AG04450 (cell line): ENCODE measurements at regions not wholly inside any gene's neighbourhood (a gene's known extent, or its start where the extent isn't known, plus 50 kb on each side); places are given as distances from the start of the nearest gene placed in this dataset.

Experiments used
- CTCF ChIA-PET: fragments of 300-600, 350-600 bp; formaldehyde crosslinking; extraction: SDS; loops from one replicate; lab custom pipeline; 2022; ENCODE audit warnings: antibody characterized with exemption, inconsistent platforms; lab: Charles Lee
- POLR2A ChIA-PET: fragments of 350-600 bp; formaldehyde crosslinking; extraction: SDS; loops from one replicate; lab custom pipeline; 2021; ENCODE audit warnings: antibody characterized with exemption, inconsistent platforms; lab: Yijun Ruan, JAX
- DNase-seq: peaks from one replicate; pipeline ENCODE4 v3.0.0-alpha.2; 2011; ENCODE audit warnings: low read depth, low spot score
- H3K27ac ChIP-seq: one replicate; pipeline ENCODE4 v1.5.1; 2012; ENCODE audit warnings: low read depth, low read length, control low read depth
- H3K27me3 ChIP-seq: one replicate; pipeline ENCODE4 v1.6.0; 2012; ENCODE audit warnings: low read length; ENCODE audit not compliant: control insufficient read depth, insufficient read depth
- H3K4me3 ChIP-seq: 2 replicates; pipeline ENCODE4 v1.5.1; 2011; ENCODE audit warnings: mild to moderate bottlenecking, low read depth, low read length, control low read depth
- H3K9me3 ChIP-seq: 2 replicates; pipeline ENCODE4 v1.5.1; 2012; ENCODE audit warnings: low read length; ENCODE audit not compliant: control insufficient read depth, insufficient read depth
- TF ChIP-seq, protein P1 (sequence below): IDR thresholded peaks from 2 replicates; pipeline ENCODE4 v1.5.1; 2011; ENCODE audit warnings: low read depth, low read length, control low read depth, inconsistent platforms

DNA sequence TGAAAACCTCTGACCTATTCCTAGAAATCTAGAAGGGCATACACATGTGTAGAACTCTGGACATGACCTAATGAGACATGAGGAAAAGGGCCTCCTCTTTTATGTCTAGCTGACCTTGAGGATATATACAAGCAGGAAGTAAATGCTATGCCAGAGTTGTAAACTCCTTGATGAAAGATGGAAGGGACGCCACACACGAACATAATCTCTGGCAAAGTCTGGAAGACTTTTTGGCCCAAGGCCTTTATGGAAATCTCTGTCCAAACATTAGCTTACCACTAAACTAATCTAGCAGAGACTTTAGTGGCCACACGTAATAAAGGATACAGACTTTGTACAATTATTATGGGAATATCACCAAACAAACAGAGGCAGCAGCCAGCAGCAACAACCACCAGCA is 138.1 kb upstream of the THSD7A start:
- CTCF ChIA-PET, result no interaction called here

DNA sequence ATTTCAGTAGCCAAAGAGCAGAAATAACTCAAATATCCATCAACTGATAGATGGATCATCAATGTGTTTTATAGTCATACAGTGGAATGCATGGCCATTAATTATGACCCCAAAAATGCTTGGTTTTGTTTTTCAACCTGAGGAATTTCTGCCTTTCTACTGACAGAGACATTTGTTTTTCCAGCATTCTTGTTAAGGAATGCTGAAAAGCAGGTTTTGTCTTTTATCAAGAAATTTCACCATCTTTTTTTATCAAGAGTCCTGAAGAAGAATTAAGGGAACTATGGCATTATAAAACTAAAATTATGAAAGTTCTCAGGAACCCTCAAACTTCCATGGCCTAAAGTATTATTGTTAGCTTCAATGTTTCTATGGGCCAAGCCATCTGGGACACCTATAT is 153.4 kb upstream of the THSD7A start:
- ChIA-PET POLR2A (no interaction called here), CTCF (no interaction called here)
- no peaks in the 10 kb centered on the region for H3K9me3 ChIP-seq
- TF ChIP-seq, protein P1, sequence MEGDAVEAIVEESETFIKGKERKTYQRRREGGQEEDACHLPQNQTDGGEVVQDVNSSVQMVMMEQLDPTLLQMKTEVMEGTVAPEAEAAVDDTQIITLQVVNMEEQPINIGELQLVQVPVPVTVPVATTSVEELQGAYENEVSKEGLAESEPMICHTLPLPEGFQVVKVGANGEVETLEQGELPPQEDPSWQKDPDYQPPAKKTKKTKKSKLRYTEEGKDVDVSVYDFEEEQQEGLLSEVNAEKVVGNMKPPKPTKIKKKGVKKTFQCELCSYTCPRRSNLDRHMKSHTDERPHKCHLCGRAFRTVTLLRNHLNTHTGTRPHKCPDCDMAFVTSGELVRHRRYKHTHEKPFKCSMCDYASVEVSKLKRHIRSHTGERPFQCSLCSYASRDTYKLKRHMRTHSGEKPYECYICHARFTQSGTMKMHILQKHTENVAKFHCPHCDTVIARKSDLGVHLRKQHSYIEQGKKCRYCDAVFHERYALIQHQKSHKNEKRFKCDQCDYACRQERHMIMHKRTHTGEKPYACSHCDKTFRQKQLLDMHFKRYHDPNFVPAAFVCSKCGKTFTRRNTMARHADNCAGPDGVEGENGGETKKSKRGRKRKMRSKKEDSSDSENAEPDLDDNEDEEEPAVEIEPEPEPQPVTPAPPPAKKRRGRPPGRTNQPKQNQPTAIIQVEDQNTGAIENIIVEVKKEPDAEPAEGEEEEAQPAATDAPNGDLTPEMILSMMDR, result no peak
- no peak overlapping the region for H3K4me3 ChIP-seq
- H3K27me3 ChIP-seq, result no peaks in the 10 kb centered on the region
- no peak overlapping the region for H3K27ac ChIP-seq
- no peak for DNase-seq

More for the DNA sequence above, 138.1 kb upstream of the THSD7A start:
- Histone ChIP-seq H3K9me3 (no peaks in the 10 kb centered on the region), H3K4me3 (no peak overlapping the region), H3K27ac (no peak overlapping the region), H3K27me3 (no peaks in the 10 kb centered on the region)
- TF ChIP-seq, protein P1, result no peak
- POLR2A ChIA-PET, result no interaction called here
- DNase-seq, result no peak

DNA sequence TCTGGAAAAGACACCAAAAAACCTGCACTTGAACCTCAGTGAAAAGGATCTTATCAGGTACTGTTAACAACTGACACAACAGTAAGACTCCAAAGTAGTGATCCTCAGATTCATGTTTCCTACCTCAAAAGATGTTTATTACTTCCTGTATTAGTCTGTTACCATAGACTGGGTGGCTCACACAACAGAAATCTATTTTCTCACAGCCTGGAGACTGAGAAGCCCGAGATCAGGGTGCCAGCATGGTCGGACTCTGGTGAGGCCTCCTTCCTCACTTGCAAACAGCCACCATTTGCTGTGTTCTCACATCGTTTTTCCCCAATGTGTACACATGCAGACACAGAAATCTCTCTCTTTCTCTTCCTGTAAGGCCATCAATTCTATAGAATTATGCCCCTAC is 154.0 kb upstream of the THSD7A start:
- POLR2A ChIA-PET, result no interaction called here
- no peaks in the 10 kb centered on the region for H3K27me3 ChIP-seq
- DNase-seq, result no peak
- no peak overlapping the region for H3K4me3 ChIP-seq
- no peaks in the 10 kb centered on the region for H3K9me3 ChIP-seq
- H3K27ac ChIP-seq, result no peak overlapping the region
- TF ChIP-seq, protein P1, result no peak
- CTCF ChIA-PET, result no interaction called here

DNA sequence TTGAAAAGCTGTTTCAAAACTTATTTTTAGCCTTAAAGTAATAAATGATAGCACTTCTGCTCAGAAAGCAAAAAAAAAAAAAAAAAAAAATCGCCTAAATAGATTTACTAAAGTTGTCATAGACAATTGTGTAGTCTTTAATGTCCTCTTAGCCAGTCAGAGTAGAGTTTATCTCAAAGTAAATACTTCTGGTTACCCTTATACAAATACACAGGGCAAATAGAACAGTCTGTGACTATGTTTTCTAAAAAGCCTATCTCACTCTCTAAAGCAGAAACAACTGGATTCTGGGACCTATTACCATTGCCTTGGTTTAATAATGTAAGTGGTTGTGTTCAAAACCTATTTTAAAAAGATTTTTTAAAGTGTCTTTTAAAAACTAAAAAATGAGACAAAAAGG is 156.2 kb upstream of the THSD7A start:
- H3K4me3 ChIP-seq, result no peak overlapping the region
- TF ChIP-seq, protein P1, result no peak
- no peaks in the 10 kb centered on the region for H3K27me3 ChIP-seq
- no peak overlapping the region for H3K27ac ChIP-seq
- DNase-seq, result no peak
- no peaks in the 10 kb centered on the region for H3K9me3 ChIP-seq
- POLR2A ChIA-PET, result no interaction called here
- CTCF ChIA-PET, result no interaction called here

DNA sequence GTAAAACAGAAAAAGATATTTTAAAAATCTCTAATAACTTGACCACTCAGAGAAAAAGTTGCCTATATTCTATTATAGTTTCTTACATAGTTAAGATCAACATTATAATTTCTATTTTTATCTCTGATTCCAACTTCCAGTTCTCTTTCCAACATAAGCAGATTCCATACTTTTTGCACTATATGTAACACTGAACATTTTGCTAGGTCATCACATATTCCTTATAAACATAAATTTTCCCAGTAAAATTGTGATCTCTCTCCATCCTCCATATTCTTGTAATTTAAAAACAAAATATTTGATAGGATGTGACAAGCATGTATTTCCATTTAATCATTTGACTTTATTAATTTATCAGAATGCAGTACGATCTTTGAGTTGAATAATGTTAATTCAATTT is 170.4 kb upstream of the THSD7A start:
- Histone ChIP-seq H3K9me3 (no peaks in the 10 kb centered on the region), H3K4me3 (no peak overlapping the region), H3K27ac (no peak overlapping the region), H3K27me3 (no peaks in the 10 kb centered on the region)
- TF ChIP-seq, protein P1, result no peak
- ChIA-PET CTCF (interaction anchor here (1.1 kb wide), 1 partner anchor 456 kb away, joined by 4 read pairs; no protein-coding TSS in a partner anchor), POLR2A (no interaction called here)
- no peak for DNase-seq
